K562 (cell line): ENCODE measurements at regions not wholly inside any gene's neighbourhood (a gene's known extent, or its start where the extent isn't known, plus 50 kb on each side); places are given as distances from the start of the nearest gene placed in this dataset.
A peak's percentile ranks its signal among the peaks of the same experiment; 100 is the strongest.

Source experiments
- ATAC-seq: fragments of 200-7000 bp; cut with Tn5 transposase; 3 replicates; pipeline ENCODE4 v1.9.1; 2020; ENCODE audit warnings: moderate library complexity
- BruUV-seq: library from RNA; stranded (reverse); fragments of 400-500 nt; replicated peaks from 2 replicates; lab custom pipeline; 2021; lab: Mats Ljungman, UMichigan
- CTCF ChIA-PET: fragments of 300-600 bp; formaldehyde crosslinking; extraction: SDS; loops from one replicate; lab custom pipeline; 2021; ENCODE audit warnings: low intra/inter-chr PET ratio; lab: Yijun Ruan, JAX
- POLR2A ChIA-PET: fragments of 300-600, 350-650 bp; sonication (Branson Sonifier 250); formaldehyde crosslinking; extraction: SDS; loops from one replicate; lab custom pipeline; 2021; ENCODE audit warnings: antibody characterized with exemption, inconsistent platforms; lab: Yijun Ruan, JAX
- DNase-seq, 4 experiments: peaks; one replicate each; pipeline versions ENCODE4 v3.0.0 to v3.0.0-alpha.2; 2011 to 2018; ENCODE audit warnings: low spot score in 3 of 4, mixed read lengths in 3 of 4; ENCODE audit errors: extremely low read depth in 1 of 4
- FAIRE-seq: peaks from 2 replicates; lab custom pipeline; 2011; peaks lifted over from hg19 to GRCh38; lab: Jason Lieb, UNC
- H2AFZ ChIP-seq: 2 replicates; pipeline ENCODE4 v1.6.0; 2011; ENCODE audit warnings: low read depth, low read length, control low read depth, inconsistent platforms
- H3K27ac ChIP-seq: fragments of 200-600 bp; 3 replicates; pipeline ENCODE4 v1.8.0; 2011; ENCODE audit warnings: low read depth, mild to moderate bottlenecking, control low read depth, inconsistent platforms, low read length, moderate library complexity, mixed read lengths; ENCODE audit errors: extremely low read depth
- H3K27me3 ChIP-seq, 2 experiments: fragments of 300-600 bp in 1 of 2; 2 replicates in 1 of 2; 3 replicates in 1 of 2; pipeline versions ENCODE4 v1.6.0 to v1.8.0; 2011; ENCODE audit warnings: inconsistent platforms in 2 of 2, low read length in 2 of 2, mild to moderate bottlenecking in 1 of 2, mixed read lengths in 1 of 2, moderate library complexity in 1 of 2; ENCODE audit not compliant: control insufficient read depth in 2 of 2, insufficient read depth in 2 of 2
- H3K36me3 ChIP-seq: fragments of 300-600 bp; 3 replicates; pipeline ENCODE4 v1.8.0; 2011; ENCODE audit warnings: mild to moderate bottlenecking, low read length, inconsistent platforms; ENCODE audit not compliant: control insufficient read depth, insufficient read depth
- H3K4me1 ChIP-seq, 2 experiments: fragments of 200-600 bp in 1 of 2; replicated peaks in 1 of 2; 2 replicates in 1 of 2; 3 replicates in 1 of 2; pipeline versions ENCODE4 v1.5.1 to v1.8.0; 2011; ENCODE audit warnings: inconsistent platforms in 2 of 2, low read length in 2 of 2, mild to moderate bottlenecking in 1 of 2, mixed read lengths in 1 of 2, moderate library complexity in 1 of 2; ENCODE audit not compliant: control insufficient read depth in 2 of 2, insufficient read depth in 2 of 2
- H3K4me2 ChIP-seq: 2 replicates; pipeline ENCODE4 v1.6.1; 2011; ENCODE audit warnings: low read length, control low read depth, inconsistent platforms, mixed read lengths; ENCODE audit not compliant: insufficient read depth
- H3K4me3 ChIP-seq: fragments of 200-600 bp; sonication (generic), shearing (Covaris generic); 2 replicates; pipeline ENCODE4 v1.5.1; 2016; ENCODE audit warnings: control low read depth, inconsistent platforms
- H3K79me2 ChIP-seq: fragments of 200-600 bp; 3 replicates; pipeline ENCODE4 v1.8.0; 2011; ENCODE audit warnings: low read length, inconsistent platforms; ENCODE audit not compliant: control insufficient read depth, insufficient read depth
- H3K9ac ChIP-seq, 2 experiments: 2 replicates each; pipeline versions ENCODE4 v1.6.0 to v1.6.1; 2011; ENCODE audit warnings: low read depth in 2 of 2, low read length in 2 of 2, control low read depth in 1 of 2, inconsistent platforms in 1 of 2, mild to moderate bottlenecking in 1 of 2, mixed read lengths in 1 of 2; ENCODE audit not compliant: insufficient read depth in 1 of 2
- H3K9me1 ChIP-seq: one replicate; pipeline ENCODE4 v1.6.0; 2011; ENCODE audit warnings: inconsistent platforms, mild to moderate bottlenecking, low read length, moderate library complexity; ENCODE audit not compliant: control insufficient read depth, insufficient read depth
- H3K9me3 ChIP-seq: replicated peaks from 2 replicates; pipeline ENCODE4 v1.5.1; 2011; ENCODE audit warnings: low read depth, low read length, inconsistent platforms; ENCODE audit not compliant: control insufficient read depth, insufficient read depth
- H4K20me1 ChIP-seq: replicated peaks from 2 replicates; pipeline ENCODE4 v1.6.1; 2011; ENCODE audit warnings: low read length, inconsistent platforms, mixed read lengths; ENCODE audit not compliant: control insufficient read depth, insufficient read depth
- CBFA2T3 ChIP-seq: fragments of 450-650 bp; IDR thresholded peaks from 2 replicates; pipeline ENCODE4 v1.6.1; 2017
- E2F6 ChIP-seq, 2 experiments: IDR thresholded peaks; 2 replicates each; pipeline ENCODE4 v1.6.1; 2011; ENCODE audit warnings: borderline replicate concordance in 1 of 2, control low read depth in 1 of 2, low read depth in 1 of 2, low read length in 1 of 2, mild to moderate bottlenecking in 1 of 2, mixed read lengths in 1 of 2, moderate library complexity in 1 of 2; ENCODE audit not compliant: insufficient read depth in 1 of 2, insufficient read length in 1 of 2, poor library complexity in 1 of 2, severe bottlenecking in 1 of 2; ENCODE audit errors: extremely low read depth in 1 of 2
- ELF2 ChIP-seq: fragments of 250-450 bp; sonication (Bioruptor Pico); IDR thresholded peaks from 2 replicates; pipeline ENCODE4 v1.5.0; 2021; ENCODE audit warnings: mild to moderate bottlenecking
- FOXA1 ChIP-seq: fragments of 450-650 bp; IDR thresholded peaks from 2 replicates; pipeline ENCODE4 v1.6.1; 2016; ENCODE audit warnings: mild to moderate bottlenecking, borderline replicate concordance
- MEIS2 ChIP-seq: fragments of 450-650 bp; IDR thresholded peaks from 2 replicates; pipeline ENCODE4 v1.6.1; 2014; ENCODE audit warnings: mild to moderate bottlenecking; ENCODE audit not compliant: partially characterized antibody
- NFE2L1 ChIP-seq: fragments of 450-650 bp; IDR thresholded peaks from 2 replicates; pipeline ENCODE4 v1.6.1; 2016; ENCODE audit warnings: missing genetic modification characterization, low read depth, mild to moderate bottlenecking, missing compliant biosample characterization, moderate library complexity, borderline replicate concordance
- PTTG1 ChIP-seq: fragments of 450-650 bp; IDR thresholded peaks from 2 replicates; pipeline ENCODE4 v1.6.1; 2016; ENCODE audit warnings: low read depth, mild to moderate bottlenecking, missing genetic modification characterization, missing compliant biosample characterization
- SAP30 ChIP-seq: fragments of 200-600 bp; sonication (generic); IDR thresholded peaks from 2 replicates; pipeline ENCODE4 v1.6.1; 2012; ENCODE audit warnings: borderline replicate concordance, low read depth, mild to moderate bottlenecking, moderate library complexity, low read length, control low read depth, inconsistent platforms; ENCODE audit not compliant: insufficient read depth, poor library complexity, severe bottlenecking
- SMC3 ChIP-seq: conservative IDR thresholded peaks from 2 replicates; pipeline ENCODE4 v1.6.1; 2011; ENCODE audit warnings: low read depth, low read length, improper control_type of control experiment; ENCODE audit not compliant: insufficient read depth
- TBL1XR1 ChIP-seq, 2 experiments: IDR thresholded peaks; 2 replicates each; pipeline ENCODE4 v1.6.1; 2012; ENCODE audit warnings: improper control_type of control experiment in 2 of 2, low read length in 2 of 2, mild to moderate bottlenecking in 1 of 2
- THAP12 ChIP-seq: fragments of 250-450 bp; sonication (Bioruptor Pico); IDR thresholded peaks from 2 replicates; pipeline ENCODE4 v1.9.0; 2021; ENCODE audit warnings: mild to moderate bottlenecking, inconsistent platforms
- ZNF444 ChIP-seq: fragments of 250-450 bp; sonication (Bioruptor Pico); IDR thresholded peaks from 2 replicates; pipeline ENCODE4 v1.4.0; 2020; ENCODE audit warnings: mild to moderate bottlenecking, moderate library complexity
- WGBS: fragments of 100-300 bp; shearing (Covaris generic); methylation state at CpG from one replicate; pipeline ENCODE4 v1.1.6; 2016; ENCODE audit warnings: low coverage, mixed read lengths; ENCODE audit not compliant: insufficient coverage; ENCODE audit errors: missing lambda C conversion rate; 5-methylcytosine and 5-hydroxymethylcytosine counted together
- in situ Hi-C: fragments of 300-500 bp; cut with MboI; formaldehyde crosslinking; loops from 4 replicates; pipeline ENCODE4 v1.15.0; 2018; ENCODE audit warnings: inconsistent platforms, mixed read lengths
- intact Hi-C: fragments of 100-400 bp; cut with micrococcal nuclease; formaldehyde crosslinking; loops from 2 replicates; pipeline ENCODE4 v1.14.2; 2022
- TF ChIP-seq, protein P1 (sequence below): fragments of 250-450 bp; sonication (Bioruptor Pico); IDR thresholded peaks from 2 replicates; pipeline ENCODE4 v1.5.0; 2022; ENCODE audit warnings: mild to moderate bottlenecking
- TF ChIP-seq, protein P2 (sequence below): fragments of 250-450 bp; sonication (Bioruptor Pico); IDR thresholded peaks from 2 replicates; pipeline ENCODE4 v1.4.0; 2020

- no peak for TF ChIP-seq SMC3
- TF ChIP-seq ELF2 (CRISPR knock-in tag) = no peak
- TF ChIP-seq, protein P1, sequence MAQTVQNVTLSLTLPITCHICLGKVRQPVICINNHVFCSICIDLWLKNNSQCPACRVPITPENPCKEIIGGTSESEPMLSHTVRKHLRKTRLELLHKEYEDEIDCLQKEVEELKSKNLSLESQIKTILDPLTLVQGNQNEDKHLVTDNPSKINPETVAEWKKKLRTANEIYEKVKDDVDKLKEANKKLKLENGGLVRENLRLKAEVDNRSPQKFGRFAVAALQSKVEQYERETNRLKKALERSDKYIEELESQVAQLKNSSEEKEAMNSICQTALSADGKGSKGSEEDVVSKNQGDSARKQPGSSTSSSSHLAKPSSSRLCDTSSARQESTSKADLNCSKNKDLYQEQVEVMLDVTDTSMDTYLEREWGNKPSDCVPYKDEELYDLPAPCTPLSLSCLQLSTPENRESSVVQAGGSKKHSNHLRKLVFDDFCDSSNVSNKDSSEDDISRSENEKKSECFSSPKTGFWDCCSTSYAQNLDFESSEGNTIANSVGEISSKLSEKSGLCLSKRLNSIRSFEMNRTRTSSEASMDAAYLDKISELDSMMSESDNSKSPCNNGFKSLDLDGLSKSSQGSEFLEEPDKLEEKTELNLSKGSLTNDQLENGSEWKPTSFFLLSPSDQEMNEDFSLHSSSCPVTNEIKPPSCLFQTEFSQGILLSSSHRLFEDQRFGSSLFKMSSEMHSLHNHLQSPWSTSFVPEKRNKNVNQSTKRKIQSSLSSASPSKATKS (CRISPR knock-in tag) = no peak
- TF ChIP-seq, all 486 proteins: peak for 0
Observed at GRCh38 chr3:177318559-177318958, 121.3 kb upstream of the TBL1XR1 start (continued).

DNA sequence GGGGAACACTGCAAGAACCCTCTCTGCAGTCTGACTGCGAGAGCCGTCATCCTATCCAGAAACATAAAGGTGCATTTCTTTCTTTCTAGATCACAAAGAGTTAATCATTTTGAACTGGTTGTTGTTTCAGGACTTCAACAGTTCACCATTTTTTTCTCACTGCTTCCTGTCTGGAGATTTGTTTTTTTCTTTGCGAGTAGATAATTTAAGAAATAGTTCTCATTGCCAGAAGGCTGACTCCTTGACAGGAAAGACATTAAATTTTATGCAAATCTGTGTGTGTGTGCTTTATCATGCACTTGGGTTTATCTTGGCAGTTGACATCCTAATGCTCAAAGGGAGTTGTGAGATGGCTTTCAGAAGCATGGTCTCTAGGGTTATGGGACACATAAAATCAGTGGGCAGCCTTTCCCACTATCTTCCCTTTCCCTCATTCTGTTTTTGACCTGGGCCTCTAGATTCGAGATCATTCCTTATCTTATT lies 123.5 kb upstream of the TBL1XR1 start:
- no TSS peak for BruUV-seq
- H3K4me1 ChIP-seq = peaks cover 0 to 5% of the 10 kb centered on the region in 2 experiments; a peak in 3 of 5 replicates
- FAIRE-seq = peak; percentile 48
- POLR2A ChIA-PET = no interaction called here
- no peak for DNase-seq
- H3K9me1 ChIP-seq = no peaks in the 10 kb centered on the region
- no peaks in the 10 kb centered on the region for H3K27me3 ChIP-seq
- WGBS = 26% methylated on average over 3 of the region's 4 CpGs
- intact Hi-C loops = no loop called here
- no peak overlapping the region for H3K4me3 ChIP-seq
- no peaks in the 10 kb centered on the region for H4K20me1 ChIP-seq
- H3K4me2 ChIP-seq = no peak overlapping the region
- no peaks in the 10 kb centered on the region for H3K79me2 ChIP-seq
- peaks cover 5% of the 10 kb centered on the region; the same call in 1 of the 2 replicates for H3K9me3 ChIP-seq
- no peaks in the 10 kb centered on the region for H3K36me3 ChIP-seq
- in situ Hi-C loops = no loop called here
- H2AFZ ChIP-seq = no peak overlapping the region
- peak; percentile 57 for ATAC-seq
- H3K27ac ChIP-seq = no peak overlapping the region; the same call in 2 of the 3 replicates
- no peak overlapping the region for H3K9ac ChIP-seq
- CTCF ChIA-PET = no interaction called here
- TF ChIP-seq THAP12 (CRISPR knock-in tag) (no peak), E2F6 (IDR thresholded peaks at IDR 0.05; ENCODE audit: borderline replicate concordance in 1 of 2, extremely low read depth in 1 of 2, insufficient read depth in 1 of 2, insufficient read length in 1 of 2, low read depth in 1 of 2, low read length in 1 of 2, poor library complexity in 1 of 2, severe bottlenecking in 1 of 2) (no peak), FOXA1 (no peak), CBFA2T3 (0 out of 2 replicates have a peak, but pooled peaks have one; percentile 34), ZNF444 (CRISPR knock-in tag) (no peak), SAP30 (no peak), PTTG1 (tag) (no peak), TBL1XR1 (IDR thresholded peaks at IDR 0.05; ENCODE audit: low read length in 2 of 2) (no peak), NFE2L1 (tag) (no peak), MEIS2 (peak; percentile 43)
- TF ChIP-seq, protein P2, sequence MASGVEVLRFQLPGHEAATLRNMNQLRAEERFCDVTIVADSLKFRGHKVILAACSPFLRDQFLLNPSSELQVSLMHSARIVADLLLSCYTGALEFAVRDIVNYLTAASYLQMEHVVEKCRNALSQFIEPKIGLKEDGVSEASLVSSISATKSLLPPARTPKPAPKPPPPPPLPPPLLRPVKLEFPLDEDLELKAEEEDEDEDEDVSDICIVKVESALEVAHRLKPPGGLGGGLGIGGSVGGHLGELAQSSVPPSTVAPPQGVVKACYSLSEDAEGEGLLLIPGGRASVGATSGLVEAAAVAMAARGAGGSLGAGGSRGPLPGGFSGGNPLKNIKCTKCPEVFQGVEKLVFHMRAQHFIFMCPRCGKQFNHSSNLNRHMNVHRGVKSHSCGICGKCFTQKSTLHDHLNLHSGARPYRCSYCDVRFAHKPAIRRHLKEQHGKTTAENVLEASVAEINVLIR = no peak
